ENCODE measurements at regions not wholly inside any gene's neighbourhood (a gene's known extent, or its start where the extent isn't known, plus 50 kb on each side); places are given as distances from the start of the nearest gene placed in this dataset.

GRCh38 chr3:109852283-109852682 lies 514.9 kb upstream of the DPPA4 start:
- TF ChIP-seq, protein P1, sequence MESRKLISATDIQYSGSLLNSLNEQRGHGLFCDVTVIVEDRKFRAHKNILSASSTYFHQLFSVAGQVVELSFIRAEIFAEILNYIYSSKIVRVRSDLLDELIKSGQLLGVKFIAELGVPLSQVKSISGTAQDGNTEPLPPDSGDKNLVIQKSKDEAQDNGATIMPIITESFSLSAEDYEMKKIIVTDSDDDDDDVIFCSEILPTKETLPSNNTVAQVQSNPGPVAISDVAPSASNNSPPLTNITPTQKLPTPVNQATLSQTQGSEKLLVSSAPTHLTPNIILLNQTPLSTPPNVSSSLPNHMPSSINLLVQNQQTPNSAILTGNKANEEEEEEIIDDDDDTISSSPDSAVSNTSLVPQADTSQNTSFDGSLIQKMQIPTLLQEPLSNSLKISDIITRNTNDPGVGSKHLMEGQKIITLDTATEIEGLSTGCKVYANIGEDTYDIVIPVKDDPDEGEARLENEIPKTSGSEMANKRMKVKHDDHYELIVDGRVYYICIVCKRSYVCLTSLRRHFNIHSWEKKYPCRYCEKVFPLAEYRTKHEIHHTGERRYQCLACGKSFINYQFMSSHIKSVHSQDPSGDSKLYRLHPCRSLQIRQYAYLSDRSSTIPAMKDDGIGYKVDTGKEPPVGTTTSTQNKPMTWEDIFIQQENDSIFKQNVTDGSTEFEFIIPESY (CRISPR knock-in tag; IDR thresholded peaks at IDR 0.05), result no peak
- no peak for TF ChIP-seq RFX7 (CRISPR knock-in tag; IDR thresholded peaks at IDR 0.05)
- no peak for TF ChIP-seq TSC22D4 (tag; IDR thresholded peaks at IDR 0.05)
- TF ChIP-seq ZFPM2 (CRISPR knock-in tag; IDR thresholded peaks at IDR 0.05), result no peak
- no peak for TF ChIP-seq HDGF (IDR thresholded peaks at IDR 0.05)
- TF ChIP-seq ZNF408 (CRISPR knock-in tag; IDR thresholded peaks at IDR 0.05; ENCODE audit: low read depth), result no peak
- Histone ChIP-seq H3K36me3 (ENCODE audit: control insufficient read depth, insufficient read depth, low read length) (no peaks in the 10 kb centered on the region), H3K79me2 (ENCODE audit: control insufficient read depth, insufficient read depth, low read length) (no peaks in the 10 kb centered on the region), H3K9ac (ENCODE audit: insufficient read depth in 1 of 2, low read depth in 2 of 2, low read length in 2 of 2) (no peak overlapping the region), H2AFZ (ENCODE audit: low read depth, low read length) (no peak overlapping the region), H3K9me3 (replicated peaks; ENCODE audit: control insufficient read depth, insufficient read depth, low read depth, low read length) (no peaks in the 10 kb centered on the region), H3K27me3 (ENCODE audit: control insufficient read depth in 2 of 2, insufficient read depth in 2 of 2, low read length in 2 of 2) (no peaks in the 10 kb centered on the region), H3K9me1 (ENCODE audit: control insufficient read depth, insufficient read depth, low read length) (no peaks in the 10 kb centered on the region), H3K4me2 (ENCODE audit: insufficient read depth, low read length) (no peak overlapping the region), H3K27ac (ENCODE audit: extremely low read depth, low read depth, low read length) (no peak overlapping the region), H3K4me3 (no peak overlapping the region), H3K4me1 (replicated peaks in 1 of 2; ENCODE audit: control insufficient read depth in 2 of 2, insufficient read depth in 2 of 2, low read length in 2 of 2) (no peaks in the 10 kb centered on the region), H4K20me1 (replicated peaks; ENCODE audit: control insufficient read depth, insufficient read depth, low read length) (no peaks in the 10 kb centered on the region)
- ChIA-PET POLR2A (no interaction called here), CTCF (ENCODE audit: low intra/inter-chr PET ratio) (no interaction called here)
- in situ Hi-C loops (cut with MboI), result no loop called here
- ATAC-seq, result no peak
- FAIRE-seq, result no peak
- no peak for DNase-seq (ENCODE audit: extremely low read depth in 1 of 4, low spot score in 3 of 4)
- BruUV-seq (replicated peaks), result no TSS peak
- intact Hi-C loops (cut with micrococcal nuclease), result no loop called here
- 4% methylated on average over 3 of the region's 3 CpGs for WGBS (ENCODE audit: insufficient coverage, low coverage, missing lambda C conversion rate)

Data from K562 (cell line).